Activated T-helper 1 cell treated with anti-CD3 and anti-CD28 coated beads, Interleukin-12 subunit alpha, Interleukin-12 subunit beta, Interleukin-2, Interleukin-4 antibody, amounts not matched to agents 30 ng/mL and 10 ng/mL and 1 ng/mL, durations not matched to agents 14 hours and 24 hours and 36 hours (primary cell): ENCODE measurements at regions not wholly inside any gene's neighbourhood (a gene's known extent, or its start where the extent isn't known, plus 50 kb on each side); places are given as distances from the start of the nearest gene placed in this dataset.

Source experiments
- DNase-seq: peaks from one replicate; pipeline ENCODE4 v3.0.0; 2021; ENCODE audit warnings: low spot score
- H3K27ac Mint-ChIP-seq: one replicate; pipeline ENCODE4 v1.8.0; 2021; ENCODE audit warnings: mild to moderate bottlenecking, mixed read lengths
- H3K27me3 Mint-ChIP-seq: one replicate; pipeline ENCODE4 v1.8.0; 2022; ENCODE audit warnings: mild to moderate bottlenecking, moderate library complexity, mixed read lengths; ENCODE audit not compliant: insufficient read depth
- H3K36me3 Mint-ChIP-seq: one replicate; pipeline ENCODE4 v1.8.0; 2021; ENCODE audit warnings: low read depth, mixed read lengths
- H3K4me1 Mint-ChIP-seq: one replicate; pipeline ENCODE4 v1.8.0; 2021; ENCODE audit warnings: low read depth, mixed read lengths
- H3K4me3 Mint-ChIP-seq: one replicate; pipeline ENCODE4 v1.8.0; 2021; ENCODE audit warnings: mild to moderate bottlenecking, moderate library complexity, mixed read lengths
- H3K9me3 Mint-ChIP-seq: one replicate; pipeline ENCODE4 v1.8.0; 2021; ENCODE audit warnings: mixed read lengths
- intact Hi-C: fragments of 100-400 bp; cut with micrococcal nuclease; formaldehyde crosslinking; loops from one replicate; pipeline ENCODE4 v1.15.1; 2024

DNA sequence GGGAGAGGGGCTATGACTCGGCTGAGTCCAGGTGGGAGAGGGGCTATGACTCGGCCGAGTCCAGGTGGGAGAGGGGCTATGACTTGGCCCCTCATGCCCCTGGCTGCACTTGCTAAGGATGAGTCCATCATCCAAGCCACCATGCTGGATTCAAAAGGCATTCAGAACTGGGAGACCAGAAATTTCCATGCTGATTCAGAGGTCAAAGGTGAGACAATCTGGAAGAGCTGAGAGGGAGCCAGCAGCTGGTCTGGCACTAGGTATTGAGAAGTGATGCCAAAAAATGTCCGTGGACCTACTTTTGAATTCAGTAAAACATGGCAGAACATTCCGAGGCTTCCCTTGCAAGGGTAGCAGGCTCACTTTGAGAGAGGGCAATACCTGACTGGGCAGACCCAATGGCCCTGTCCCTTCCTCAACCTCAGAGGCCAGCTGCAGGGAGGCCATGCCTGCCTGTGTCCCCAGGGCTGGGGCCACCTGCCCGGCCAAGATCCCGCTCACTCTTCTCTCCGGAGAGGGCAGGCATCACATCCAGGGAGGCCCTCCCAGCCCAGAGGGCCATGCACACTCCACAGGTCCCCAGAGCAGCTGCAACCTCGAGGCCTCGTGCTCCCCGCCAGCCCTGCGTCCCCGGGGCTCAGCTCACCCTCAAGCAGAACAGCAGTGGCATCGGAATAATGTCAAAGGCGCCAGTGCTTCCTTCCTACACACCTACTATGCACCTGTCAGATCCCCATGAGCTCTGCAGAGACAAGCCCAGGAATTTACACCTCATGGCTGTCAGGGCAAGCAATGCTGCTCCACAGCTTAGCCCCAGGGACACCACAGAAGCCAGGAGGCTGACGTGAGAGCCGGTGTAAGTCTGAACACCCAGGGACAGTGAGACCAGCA lies 80.2 kb upstream of the GPC1 start:
- DNase-seq, result no peak
- H3K4me1 Mint-ChIP-seq, result no peaks in the 10 kb centered on the region
- H3K36me3 Mint-ChIP-seq, result no peaks in the 10 kb centered on the region
- H3K27me3 Mint-ChIP-seq, result no peaks in the 10 kb centered on the region
- H3K9me3 Mint-ChIP-seq, result no peaks in the 10 kb centered on the region
- H3K27ac Mint-ChIP-seq, result no peak overlapping the region
- intact Hi-C loops, result no loop called here
- no peak overlapping the region for H3K4me3 Mint-ChIP-seq

DNA sequence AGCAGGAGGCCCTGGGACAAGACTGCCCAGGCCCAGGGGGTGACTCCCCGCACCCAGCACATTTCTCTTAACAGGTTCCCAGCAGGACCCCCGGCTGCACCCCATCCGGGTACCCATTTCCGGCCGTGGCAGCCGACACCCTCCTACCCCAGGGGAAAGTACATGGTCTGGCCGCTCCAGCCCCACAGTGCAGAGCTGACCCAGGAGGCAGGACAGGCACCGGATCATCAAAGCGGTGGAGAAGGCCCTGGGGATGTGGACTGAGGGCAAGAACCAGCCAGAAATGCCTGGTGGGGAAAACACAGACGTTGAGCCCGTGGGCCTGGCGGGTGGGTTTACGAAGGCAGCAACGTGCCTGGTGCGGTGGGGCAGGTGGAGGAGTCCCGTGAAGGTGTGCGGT lies 79.5 kb upstream of the GPC1 start:
- Mint-ChIP-seq H3K9me3 (peaks cover 6% of the 10 kb centered on the region), H3K27ac (no peak overlapping the region), H3K4me1 (no peaks in the 10 kb centered on the region), H3K27me3 (no peaks in the 10 kb centered on the region), H3K36me3 (no peaks in the 10 kb centered on the region), H3K4me3 (no peak overlapping the region)
- no peak for DNase-seq
- intact Hi-C loops, result no loop called here

DNA sequence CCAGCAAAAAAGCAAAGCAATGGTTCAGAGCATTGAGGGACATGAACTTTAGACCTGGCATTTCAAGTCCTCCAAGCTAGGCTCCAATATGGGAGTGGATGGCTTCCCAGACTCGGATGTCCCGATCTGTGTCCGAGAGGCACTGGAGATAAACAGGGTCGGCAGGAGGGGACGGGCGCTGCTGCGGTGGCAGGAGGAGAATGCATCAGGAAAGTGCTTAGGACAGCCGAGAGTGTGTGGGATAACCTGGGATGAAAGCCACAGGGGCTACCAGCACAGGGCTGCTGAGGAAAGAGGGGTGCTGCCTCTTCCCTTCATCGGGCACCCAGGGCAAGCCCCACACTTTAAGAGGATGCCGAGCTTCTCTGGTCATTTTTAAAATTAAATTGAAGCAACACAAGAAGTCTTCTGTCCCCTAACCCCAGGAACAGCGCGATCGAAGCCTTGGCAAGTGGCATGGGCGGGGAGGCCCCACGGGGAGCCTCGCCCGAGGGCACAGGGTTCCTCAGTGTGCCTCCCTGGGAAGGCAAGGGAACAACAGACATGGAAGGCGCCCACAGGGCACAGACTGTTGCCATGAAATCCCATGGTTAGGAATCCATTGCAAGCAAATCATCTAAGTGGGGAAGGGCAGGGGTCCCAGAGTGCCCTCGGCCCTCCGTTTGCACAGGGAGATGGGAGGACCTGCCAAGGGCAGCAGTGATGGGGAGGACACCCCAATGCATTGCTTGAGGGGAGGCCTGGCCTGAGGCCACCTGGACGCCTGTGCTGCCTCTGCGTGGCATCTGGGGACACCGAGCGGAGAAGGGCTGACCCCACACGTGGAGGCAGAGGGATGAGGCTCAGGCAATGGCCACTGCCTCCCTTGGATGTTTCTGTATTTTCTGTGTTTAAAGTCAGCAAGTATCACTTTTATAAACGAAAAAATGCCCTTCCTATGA lies 78.5 kb upstream of the GPC1 start:
- Mint-ChIP-seq H3K36me3 (no peaks in the 10 kb centered on the region), H3K4me3 (no peak overlapping the region), H3K9me3 (peaks cover 11% of the 10 kb centered on the region), H3K4me1 (no peaks in the 10 kb centered on the region), H3K27me3 (no peaks in the 10 kb centered on the region), H3K27ac (no peak overlapping the region)
- DNase-seq, result no peak
- intact Hi-C loops, result no loop called here

DNA sequence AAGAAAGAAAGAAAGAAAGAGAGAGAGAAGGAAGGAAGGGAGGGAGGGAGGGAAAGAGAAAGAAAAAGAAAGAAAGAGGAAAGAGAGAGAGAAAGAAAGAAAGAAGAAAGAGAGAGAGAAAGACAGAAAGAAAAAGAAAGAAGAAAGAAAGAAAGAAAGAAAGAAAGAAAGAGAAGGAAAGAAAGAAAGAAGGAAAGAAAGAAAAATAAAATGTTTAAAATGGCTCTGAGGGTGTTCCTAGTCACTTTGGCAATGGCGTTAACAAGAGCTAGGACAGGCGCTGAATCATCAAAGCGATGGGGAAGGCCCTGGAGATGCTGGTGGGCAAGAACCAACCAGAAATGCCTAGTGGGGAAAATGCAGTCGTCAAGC lies 77.8 kb upstream of the GPC1 start:
- Mint-ChIP-seq H3K4me1 (no peaks in the 10 kb centered on the region), H3K4me3 (no peak overlapping the region), H3K27ac (no peak overlapping the region), H3K9me3 (peaks cover 11% of the 10 kb centered on the region), H3K27me3 (no peaks in the 10 kb centered on the region), H3K36me3 (no peaks in the 10 kb centered on the region)
- DNase-seq, result no peak
- intact Hi-C loops, result no loop called here

DNA sequence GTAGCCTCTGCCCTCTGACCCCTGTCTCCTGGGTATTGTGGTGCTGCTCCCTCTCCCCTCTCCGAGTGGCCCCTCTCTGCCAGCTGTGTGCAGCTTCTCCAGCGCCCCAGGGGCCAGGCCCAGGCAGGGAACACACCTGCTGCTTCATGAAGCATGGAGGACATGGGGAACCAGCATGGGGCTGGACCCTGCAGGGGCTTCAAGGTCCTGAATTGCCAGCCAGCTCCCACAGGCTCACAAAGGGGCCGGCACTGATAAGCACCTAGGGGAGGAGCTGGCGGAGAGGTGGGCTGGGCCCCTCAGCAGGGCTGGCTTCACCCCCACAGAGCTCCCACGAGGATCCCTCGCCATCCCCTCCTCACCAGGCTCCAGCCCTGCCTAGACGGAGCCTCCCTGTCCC lies 77.4 kb upstream of the GPC1 start:
- Mint-ChIP-seq H3K27me3 (no peaks in the 10 kb centered on the region), H3K4me3 (no peak overlapping the region), H3K36me3 (no peaks in the 10 kb centered on the region), H3K27ac (no peak overlapping the region), H3K9me3 (peaks cover 11% of the 10 kb centered on the region), H3K4me1 (no peaks in the 10 kb centered on the region)
- intact Hi-C loops, result no loop called here
- no peak for DNase-seq

DNA sequence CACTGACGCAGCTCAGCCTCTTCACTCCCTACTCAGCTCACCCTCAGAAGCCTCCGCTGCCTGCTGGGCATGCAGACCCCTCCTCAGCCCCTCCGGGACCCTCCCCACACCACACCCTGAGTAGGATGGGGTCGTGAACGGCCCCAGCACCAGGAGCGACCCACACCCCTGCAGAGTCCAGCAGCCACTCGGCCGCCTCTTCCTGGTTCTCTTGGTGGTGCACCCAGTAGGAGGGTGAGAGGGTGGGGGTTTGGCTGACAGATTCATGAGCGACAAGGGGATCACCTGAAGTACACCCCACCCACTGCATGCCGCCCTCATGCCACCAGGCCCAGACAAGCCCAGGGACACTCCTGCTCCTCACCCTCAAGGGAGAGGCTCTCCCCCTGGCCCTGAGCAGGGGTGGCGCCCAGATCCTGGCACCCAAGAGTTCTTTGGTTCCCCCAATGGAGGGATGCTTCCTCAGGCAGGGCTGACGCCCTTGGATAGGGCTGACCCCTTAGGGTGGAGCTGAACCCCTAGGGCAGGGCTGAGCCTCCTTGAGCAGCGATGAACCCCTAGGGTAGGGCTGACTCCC lies 76.6 kb upstream of the GPC1 start:
- DNase-seq, result no peak
- H3K4me3 Mint-ChIP-seq, result no peak overlapping the region
- H3K27ac Mint-ChIP-seq, result no peak overlapping the region
- H3K4me1 Mint-ChIP-seq, result no peaks in the 10 kb centered on the region
- intact Hi-C loops, result no loop called here
- no peaks in the 10 kb centered on the region for H3K36me3 Mint-ChIP-seq
- no peaks in the 10 kb centered on the region for H3K27me3 Mint-ChIP-seq
- peaks cover 11% of the 10 kb centered on the region for H3K9me3 Mint-ChIP-seq

DNA sequence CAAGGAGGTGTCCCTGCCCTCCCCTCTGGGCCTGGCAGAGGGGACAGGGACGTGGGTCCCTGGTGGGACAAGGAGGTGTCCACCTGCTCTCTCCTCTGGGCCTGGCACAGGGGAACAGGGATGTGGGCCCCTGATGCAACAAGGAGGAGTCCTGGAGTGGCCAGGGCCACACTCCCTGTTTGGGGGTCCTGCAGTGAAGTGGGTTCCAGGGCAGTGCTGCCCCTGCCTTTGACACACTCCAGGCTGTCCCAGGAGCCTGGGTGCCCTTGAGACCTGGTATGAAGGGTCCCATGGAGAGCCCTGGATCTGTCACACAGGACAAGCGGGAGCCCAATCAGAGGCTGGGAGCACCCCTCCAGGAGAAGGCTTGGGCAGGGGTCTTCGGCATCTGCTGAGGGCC lies 75.8 kb upstream of the GPC1 start:
- no peaks in the 10 kb centered on the region for H3K4me1 Mint-ChIP-seq
- H3K4me3 Mint-ChIP-seq, result no peak overlapping the region
- H3K36me3 Mint-ChIP-seq, result no peaks in the 10 kb centered on the region
- no peak for DNase-seq
- intact Hi-C loops, result no loop called here
- H3K27me3 Mint-ChIP-seq, result no peaks in the 10 kb centered on the region
- H3K9me3 Mint-ChIP-seq, result peaks cover 11% of the 10 kb centered on the region
- no peak overlapping the region for H3K27ac Mint-ChIP-seq

DNA sequence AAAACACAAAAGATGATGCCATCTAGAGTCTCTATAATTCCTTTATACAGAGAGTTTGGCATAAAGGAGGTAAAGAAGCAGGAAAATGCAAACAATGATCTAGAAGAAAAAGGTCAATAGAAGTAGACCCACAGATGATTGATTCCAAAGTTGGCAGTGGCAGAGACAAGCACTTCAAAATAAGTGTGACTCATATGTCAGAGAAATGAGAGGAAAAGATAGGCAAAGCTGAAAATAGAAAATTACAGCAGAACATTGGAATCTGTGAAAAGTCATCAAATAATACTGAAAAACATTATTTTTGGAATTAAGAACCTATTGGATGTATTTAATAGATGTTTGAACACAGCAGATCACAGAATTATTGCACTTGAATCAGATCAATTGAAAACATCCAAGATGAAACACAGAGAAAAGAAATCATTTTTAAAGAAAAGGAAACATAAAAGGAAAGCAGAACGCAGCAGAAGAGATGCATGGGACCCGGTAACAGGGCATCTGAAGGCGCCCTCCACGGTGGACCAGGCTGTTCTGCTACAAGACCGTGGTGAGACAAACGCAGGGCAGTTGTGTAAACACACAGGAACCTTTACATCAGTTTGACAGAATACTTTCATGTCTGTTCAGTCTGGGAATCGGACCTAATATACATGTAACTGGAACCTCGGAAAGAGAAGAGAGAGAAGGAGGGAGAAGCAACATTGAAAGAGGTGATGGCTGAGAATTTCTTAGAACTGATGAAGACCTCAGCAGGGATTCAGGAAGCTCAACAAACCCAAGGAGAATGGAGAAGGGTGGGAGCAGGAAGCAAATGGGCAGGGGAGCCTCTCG lies 74.6 kb upstream of the GPC1 start:
- Mint-ChIP-seq H3K4me1 (no peaks in the 10 kb centered on the region), H3K4me3 (no peak overlapping the region), H3K27ac (no peak overlapping the region)

DNA sequence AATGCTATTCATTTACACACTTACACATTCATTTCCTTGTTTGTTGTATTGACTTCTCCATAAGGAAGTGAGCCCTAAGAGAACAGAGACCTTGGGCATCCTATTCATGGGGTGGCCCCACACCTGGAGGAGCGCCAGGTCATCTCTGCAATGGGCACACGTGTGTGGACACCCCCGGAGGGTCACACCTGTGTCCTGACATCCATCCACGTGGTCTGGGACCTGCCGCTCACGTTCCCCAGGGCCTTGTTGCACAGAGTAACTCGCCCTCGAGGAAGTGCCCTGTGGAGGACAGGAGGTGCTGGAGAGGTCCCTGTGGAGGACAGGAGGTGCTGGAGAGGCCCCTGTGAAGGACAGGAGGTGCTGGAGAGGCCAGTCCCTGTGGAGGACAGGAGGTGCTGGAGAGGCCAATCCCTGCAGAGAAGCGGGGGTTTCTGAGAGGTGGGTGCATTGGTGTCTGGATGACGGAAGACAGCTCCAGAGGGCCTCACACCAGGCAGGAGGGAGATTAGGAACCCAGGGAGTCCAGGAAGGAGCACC lies 73.2 kb upstream of the GPC1 start:
- intact Hi-C loops, result no loop called here
- H3K36me3 Mint-ChIP-seq, result no peaks in the 10 kb centered on the region
- H3K27ac Mint-ChIP-seq, result no peak overlapping the region
- no peak overlapping the region for H3K4me3 Mint-ChIP-seq
- no peak for DNase-seq
- H3K9me3 Mint-ChIP-seq, result peaks cover 11% of the 10 kb centered on the region
- no peaks in the 10 kb centered on the region for H3K4me1 Mint-ChIP-seq
- H3K27me3 Mint-ChIP-seq, result no peaks in the 10 kb centered on the region

More for the DNA sequence above, 74.6 kb upstream of the GPC1 start:
- no peaks in the 10 kb centered on the region for H3K36me3 Mint-ChIP-seq
- intact Hi-C loops, result no loop called here
- peaks cover 11% of the 10 kb centered on the region for H3K9me3 Mint-ChIP-seq
- no peak for DNase-seq
- H3K27me3 Mint-ChIP-seq, result no peaks in the 10 kb centered on the region

DNA sequence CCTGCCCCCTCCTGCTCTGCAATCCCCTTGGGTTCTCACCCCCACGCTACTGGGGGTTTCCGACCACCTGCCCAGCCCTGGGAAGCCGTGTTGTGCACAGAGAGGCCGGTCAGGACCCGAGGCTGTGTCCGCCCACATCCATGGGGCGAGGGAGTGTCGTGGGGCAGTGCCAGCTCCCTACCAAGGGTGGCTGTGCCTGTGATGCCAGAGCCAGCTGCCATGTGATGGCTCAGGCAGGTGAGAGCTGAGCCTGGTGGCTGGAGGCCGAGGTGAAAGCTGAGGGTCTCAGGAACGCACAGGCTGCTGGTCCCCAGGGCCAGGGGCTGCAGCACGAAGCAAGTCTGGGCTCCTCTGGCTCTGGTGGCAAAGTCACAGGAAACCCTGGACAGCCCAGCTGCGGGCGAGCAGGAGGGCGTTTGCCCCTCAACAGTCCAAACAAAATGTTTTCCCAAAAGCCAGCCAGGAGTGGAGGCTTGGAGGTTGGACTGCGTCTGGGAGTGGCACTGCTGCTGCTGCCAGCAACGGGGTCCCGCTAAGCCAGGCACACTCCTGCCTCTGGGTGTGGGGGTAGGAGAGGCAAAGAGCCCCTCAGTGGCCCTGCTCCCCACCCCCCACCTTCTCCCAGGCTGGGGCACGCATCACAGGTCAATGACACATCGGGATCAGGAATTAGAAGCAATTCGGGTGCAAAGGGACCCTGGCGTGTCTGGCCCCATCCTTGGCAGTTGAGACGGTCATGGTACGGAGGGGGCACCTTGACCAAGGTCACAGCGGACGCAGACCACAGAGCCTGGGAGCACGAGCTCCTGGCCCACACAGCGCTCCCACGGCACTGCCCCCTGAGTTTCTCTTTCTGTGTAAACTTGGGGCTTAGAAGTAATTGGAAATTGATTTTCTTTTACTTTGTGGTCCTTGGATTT lies 72.4 kb upstream of the GPC1 start:
- no peak overlapping the region for H3K27ac Mint-ChIP-seq
- no peaks in the 10 kb centered on the region for H3K27me3 Mint-ChIP-seq
- H3K4me3 Mint-ChIP-seq, result no peak overlapping the region
- intact Hi-C loops, result no loop called here
- no peak for DNase-seq
- no peaks in the 10 kb centered on the region for H3K4me1 Mint-ChIP-seq
- no peaks in the 10 kb centered on the region for H3K36me3 Mint-ChIP-seq
- peaks cover 11% of the 10 kb centered on the region for H3K9me3 Mint-ChIP-seq

DNA sequence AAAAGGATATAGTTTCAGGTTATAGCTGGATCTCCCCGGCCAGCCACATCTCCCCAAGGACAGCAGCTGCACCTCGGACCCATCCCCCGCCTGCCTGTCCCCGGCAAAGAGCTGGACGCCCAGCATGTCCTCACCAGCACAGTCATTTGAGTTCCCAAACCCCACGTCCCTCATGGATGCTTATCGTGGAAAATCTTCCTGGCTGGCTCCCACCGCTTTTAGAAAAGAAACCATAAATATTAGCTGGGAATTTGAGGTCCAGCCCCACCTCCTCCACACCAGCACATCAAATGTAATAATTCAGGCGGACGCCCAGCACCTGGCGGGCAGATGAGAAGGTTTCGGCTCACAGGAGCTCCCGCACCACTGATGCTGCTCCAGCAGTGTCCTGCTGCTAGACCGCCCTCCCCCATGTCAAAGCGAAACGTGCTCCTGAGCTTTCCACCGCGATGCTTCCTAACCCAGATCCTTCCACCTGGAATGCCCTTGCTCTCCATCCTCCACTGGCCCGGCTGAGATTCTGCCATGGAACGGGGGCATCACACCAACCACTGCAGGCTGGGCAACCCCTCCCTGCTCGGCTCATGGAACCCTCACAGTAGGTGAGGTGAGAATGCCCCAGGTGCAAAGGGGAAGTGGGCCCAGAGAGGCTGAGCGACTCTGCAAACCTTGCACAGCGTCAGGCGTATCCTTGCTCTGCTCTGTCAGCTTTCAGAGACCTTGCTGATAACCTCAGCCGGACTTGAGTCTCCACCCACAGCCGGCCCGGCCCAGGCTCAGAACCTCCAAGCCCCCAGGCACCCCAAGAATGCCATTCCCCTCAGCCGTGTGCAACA lies 71.5 kb upstream of the GPC1 start:
- H3K9me3 Mint-ChIP-seq, result peaks cover 11% of the 10 kb centered on the region
- no peaks in the 10 kb centered on the region for H3K4me1 Mint-ChIP-seq
- no peak overlapping the region for H3K27ac Mint-ChIP-seq
- H3K27me3 Mint-ChIP-seq, result no peaks in the 10 kb centered on the region
- intact Hi-C loops, result no loop called here
- no peak overlapping the region for H3K4me3 Mint-ChIP-seq
- no peak for DNase-seq
- H3K36me3 Mint-ChIP-seq, result no peaks in the 10 kb centered on the region
